Esophagus mucosa (tissue), 1 donor: ENCODE measurements at regions not wholly inside any gene's neighbourhood (a gene's known extent, or its start where the extent isn't known, plus 50 kb on each side); places are given as distances from the start of the nearest gene placed in this dataset.
A peak's percentile ranks its signal among the peaks of the same experiment; 100 is the strongest.
"Not testable (repeated sequence)": the region's sequence is repeated elsewhere in the genome, so short reads cannot be mapped to it uniquely, and the experiment has no call there.

Source experiments
- ATAC-seq: fragments of 200-7000 bp; cut with Tn5 transposase; one replicate; pipeline ENCODE4 v1.9.1; 2020
- donor health status: DM: yes; HTN: yes; CAD: no.

DNA sequence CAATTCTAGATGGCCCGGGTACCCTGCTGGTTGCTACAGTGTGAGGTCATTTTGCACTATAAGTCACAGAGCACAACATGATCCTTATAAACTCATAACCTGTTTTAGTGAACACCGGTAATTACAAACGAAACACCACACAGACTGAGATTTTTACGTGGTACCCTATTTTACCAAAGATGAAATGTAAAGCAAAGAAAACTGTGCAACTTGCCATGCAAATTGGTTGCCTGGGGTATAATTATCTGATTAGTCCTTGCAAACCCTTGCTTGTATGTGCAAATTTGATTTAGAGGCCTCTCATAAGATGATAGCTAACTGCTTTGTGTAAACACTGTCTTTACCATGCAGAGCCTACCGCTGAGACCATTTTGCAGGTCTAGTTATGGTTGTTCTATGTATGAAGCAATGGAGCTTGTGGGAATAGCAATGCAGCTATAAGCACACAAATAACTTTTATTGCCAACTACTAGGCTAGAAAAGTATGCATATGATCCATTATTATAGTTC, 372.1 kb upstream of the FAR2 start:
- ATAC-seq, result no peak

GRCh38 chr12:28777603-28778365, 371.3 kb upstream of the FAR2 start:
- no peak for ATAC-seq

DNA sequence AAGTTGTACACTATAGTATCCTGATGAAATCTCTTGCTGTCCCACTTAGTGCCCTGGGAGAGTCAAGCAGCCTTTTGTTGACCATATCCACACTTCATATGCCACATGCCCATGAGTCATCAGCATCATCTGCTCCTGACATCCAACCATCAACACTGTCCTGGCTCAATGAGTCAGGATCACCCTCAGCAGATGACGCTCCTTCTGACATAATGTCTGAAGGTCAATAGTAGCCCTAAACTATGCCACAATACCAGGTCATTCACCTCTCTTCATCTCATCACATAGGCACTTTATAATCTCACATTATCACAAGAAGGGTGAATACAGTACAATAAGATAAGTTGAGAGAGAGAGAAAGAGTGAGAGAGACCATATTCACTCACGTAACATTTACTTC, 369.0 kb upstream of the FAR2 start:
- peak; percentile 35 for ATAC-seq

DNA sequence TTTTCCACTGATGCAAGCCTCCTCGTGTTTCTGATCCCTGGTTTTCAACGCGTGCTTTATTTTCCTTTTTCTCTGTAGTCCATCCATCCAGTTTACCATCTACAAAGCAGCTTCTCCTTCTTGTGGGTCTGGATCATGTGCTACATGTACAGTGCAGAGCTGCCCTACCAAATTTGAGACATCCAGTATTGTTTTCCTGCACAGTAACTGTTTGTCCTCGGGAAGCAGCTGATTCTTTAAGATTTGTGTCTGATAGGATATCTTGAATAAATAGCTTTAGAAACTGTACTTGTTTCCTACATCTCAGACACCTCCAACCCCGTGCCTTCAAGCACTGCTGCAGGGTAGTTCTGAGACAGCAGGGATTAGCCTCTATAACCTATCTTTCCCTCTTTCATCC, 368.1 kb upstream of the FAR2 start:
- no peak for ATAC-seq

DNA sequence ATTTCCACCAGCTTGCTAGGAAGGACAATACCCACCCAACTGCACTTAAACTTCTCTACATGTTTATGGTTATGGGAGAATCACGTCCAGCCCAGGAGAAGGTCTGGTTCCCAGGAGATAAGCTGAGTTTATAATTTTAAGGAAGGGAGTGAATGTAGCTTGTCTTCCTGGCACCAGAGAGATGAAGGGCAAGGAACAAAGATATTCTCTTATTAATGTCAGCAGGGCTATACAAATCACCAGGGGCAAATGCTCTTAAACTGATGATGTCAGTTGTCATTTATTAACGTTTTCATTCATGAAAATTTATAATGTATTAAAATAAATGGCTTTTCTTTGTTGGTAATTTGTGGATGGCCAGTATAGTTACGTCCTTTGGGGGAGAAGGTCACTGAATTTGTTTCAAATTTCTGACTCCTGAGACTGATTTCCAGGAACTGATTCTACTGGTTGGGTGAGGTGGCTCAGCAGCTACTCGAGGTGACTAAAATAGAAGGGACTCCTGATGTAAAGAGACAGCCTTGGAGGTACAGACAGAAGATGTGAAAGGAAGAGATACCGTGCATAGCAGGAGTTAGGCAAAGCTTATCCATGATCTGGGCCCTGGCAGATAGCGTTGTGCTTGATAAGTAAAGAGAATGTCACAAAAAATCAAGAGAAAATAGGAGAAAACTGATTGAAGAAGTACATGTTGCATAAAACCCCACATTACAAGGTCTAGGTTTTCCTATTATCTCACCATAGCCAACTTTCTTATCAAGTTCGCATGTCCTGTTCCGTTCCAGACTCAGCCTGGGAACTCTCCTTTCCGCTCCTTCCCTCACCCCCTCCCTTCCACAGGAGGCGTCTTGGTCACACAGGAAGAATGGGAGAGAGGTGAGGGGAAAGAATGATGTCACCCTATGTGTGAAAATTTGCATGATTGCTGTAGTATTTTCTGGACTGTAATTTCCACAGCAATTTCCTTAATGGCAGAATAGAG, 367.1 kb upstream of the FAR2 start:
- ATAC-seq, result no peak

GRCh38 chr12:28782812-28783211, 366.3 kb upstream of the FAR2 start:
- ATAC-seq, result no peak

DNA sequence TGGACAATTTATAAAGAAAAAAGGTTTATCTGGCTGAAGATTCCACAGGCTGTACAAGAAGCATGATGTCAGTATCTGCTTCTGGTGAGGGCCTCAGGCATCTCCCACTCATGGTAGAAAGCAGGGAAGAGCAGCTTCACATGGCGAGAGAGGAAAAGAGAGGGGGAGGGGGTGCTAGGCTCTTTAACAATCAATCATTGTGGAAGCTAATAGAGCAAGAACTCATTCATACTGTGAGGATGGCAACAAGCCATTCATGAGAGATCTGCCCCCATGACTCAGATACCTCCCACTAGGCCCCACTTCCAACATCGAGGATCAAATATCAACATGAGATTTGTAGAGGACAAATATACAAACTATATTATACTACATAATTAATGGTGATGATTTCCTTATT, 361.9 kb upstream of the FAR2 start:
- ATAC-seq, result no peak

GRCh38 chr12:28788256-28788655, 360.8 kb upstream of the FAR2 start:
- ATAC-seq, result not testable (repeated sequence)

DNA sequence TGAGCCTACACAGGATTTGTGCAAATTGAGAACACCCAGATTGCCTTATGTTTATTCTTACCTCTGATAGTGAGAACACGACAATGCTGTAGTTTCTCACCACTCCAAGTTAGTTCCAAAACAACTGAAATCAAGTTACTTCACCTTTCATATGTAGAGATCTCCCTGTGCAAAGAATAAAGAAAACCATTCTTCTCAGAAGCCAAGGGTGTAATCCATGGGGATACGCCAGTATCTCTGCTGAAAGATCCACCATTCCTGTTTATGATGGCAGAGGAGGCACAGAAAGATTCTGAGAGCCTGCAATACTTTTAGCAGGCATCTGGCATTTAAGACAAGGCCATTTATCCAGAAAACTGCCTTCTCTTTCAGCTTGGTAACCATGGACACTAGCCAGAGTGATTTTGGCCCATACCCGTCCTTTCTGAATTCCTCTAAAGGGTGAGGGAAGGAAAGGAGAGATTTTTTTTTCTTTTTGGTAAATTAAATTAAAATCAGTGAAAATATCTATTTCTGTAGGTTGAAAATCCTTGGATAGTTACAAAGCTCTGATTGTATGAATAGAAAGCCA, 355.4 kb upstream of the FAR2 start:
- no peak for ATAC-seq

DNA sequence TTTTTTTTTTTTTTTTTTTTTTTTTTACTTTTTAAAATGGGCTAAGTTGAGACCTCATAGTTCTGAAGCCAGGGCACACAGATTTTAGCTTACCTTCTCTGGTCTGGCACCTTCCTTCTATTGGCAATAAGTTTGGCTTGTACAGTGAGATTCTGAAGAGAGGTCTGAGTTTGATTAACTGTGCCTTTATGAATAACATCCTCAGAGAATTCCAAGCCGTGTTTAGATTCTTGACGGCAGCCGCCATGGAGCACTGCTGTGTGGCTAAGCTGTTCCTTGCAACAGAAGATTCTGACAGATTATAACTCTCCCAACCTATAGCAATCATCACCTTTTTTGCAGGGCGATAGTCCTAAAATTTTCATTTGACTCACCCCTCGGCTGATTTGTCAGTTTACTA, 354.9 kb upstream of the FAR2 start:
- no peak for ATAC-seq

DNA sequence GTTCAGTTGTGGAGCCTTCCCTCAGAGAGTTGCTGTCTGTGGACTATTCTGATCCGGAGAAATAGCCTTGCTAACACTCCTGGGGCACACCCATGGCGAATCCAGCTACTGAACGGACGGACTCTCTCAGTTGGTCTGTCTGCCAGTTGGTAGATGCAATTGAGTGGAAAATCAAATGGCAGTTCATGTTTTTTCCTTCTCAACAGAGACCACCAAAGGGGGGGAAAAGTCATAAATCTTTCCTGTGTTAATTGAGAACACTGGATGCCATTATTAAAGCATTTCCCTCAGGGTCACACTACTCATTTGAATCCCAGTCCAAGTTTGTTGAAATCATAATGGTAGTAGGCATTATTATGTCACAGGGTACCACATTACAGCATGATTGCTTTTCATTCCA, 354.3 kb upstream of the FAR2 start:
- ATAC-seq, result no peak

GRCh38 chr12:28795311-28795710, 353.8 kb upstream of the FAR2 start:
- ATAC-seq, result no peak

DNA sequence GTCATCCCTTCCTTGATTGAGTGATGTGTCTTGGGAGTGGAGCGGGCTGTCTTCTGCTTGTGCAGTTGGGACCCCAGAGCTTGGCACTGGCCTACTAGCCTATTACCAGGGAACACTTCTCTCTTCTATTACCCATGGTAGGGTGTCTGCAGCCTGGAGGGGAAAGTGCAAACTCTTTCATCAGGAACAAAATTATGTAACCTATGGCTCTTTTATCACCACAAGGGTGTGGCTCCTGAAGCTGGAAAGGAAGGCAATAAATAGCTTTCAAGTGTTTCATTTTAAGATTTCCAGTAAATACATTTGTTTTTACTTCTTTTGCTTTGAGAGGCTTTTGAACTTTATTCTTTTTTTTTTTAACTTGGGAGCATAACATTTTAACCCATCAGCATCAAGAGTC, 349.7 kb upstream of the FAR2 start:
- ATAC-seq, result no peak

- ATAC-seq, result no peak
Measured at GRCh38 chr12:28800129-28800528, 348.9 kb upstream of the FAR2 start.

DNA sequence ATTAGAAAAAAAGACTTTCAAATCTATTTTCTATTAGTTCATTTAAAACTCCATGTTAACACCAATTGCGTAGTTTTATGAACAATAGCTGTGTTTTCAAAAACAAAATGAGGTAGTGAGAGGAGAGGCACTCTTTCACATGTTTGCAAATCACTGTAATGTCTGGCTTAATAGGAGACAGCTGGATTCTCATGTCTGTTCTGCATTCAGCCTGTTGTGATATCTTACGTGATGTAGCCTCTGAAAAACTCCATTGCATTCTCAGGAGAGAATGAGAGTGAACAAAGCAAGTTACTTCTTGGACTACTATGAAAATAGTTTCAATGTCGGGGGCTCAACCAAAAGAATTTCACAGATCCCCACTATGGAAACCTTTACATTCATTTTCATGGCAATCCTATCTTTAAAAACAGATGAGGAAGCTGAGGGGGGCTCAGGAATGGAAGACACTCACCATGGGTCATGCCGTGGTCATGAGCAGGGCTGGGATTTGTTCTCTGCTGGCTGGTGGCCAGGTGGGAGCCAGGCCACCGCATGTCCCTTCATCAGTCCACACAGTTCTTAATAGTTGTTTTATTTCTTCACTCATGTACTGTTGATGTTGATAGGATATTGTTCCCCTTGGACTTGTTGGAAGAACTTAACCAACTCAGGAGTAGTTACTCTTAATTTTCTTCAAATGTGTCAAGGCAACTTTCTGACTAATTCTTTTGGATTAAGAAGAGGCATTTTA, 346.2 kb upstream of the FAR2 start:
- no peak for ATAC-seq

GRCh38 chr12:28807535-28807934, 341.5 kb upstream of the FAR2 start:
- no peak for ATAC-seq

DNA sequence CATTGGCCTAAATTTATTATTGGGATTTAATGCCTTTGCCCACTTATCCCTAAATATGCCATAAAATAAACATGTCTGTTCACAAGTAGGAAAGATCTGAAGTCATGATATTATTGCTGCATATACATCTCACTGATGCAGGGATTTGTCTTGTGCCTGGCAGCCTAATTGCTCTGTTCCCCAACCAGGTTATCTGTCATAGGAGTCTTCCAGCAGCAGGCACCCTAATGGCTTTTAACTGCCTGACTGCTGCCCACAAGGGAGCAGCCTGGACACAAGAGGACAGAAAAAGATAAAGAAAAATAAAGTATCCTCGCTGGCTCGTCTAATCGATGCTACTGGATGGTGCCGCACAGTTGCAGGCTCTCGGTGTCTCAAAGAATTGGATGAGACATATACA, 337.6 kb upstream of the FAR2 start:
- ATAC-seq, result no peak

DNA sequence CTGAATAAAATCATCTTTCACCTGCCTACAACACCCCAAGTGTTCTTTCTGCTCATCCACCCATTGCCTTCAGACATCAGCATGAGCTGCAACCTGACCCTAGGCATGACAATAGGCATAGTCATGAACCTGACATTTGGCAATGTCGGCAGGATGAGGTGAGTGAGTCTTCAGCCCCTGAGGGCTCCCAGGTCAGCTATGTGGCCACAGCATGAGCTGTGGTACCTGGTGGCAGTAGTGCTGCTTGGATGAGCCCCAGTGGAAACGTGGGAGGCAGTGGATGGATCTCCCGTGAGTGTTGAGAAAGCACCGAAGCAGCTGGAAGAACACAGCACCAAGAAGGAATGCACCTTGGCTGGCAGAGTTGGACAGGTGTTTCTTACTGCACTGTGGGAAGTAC, 334.8 kb upstream of the FAR2 start:
- ATAC-seq, result no peak

DNA sequence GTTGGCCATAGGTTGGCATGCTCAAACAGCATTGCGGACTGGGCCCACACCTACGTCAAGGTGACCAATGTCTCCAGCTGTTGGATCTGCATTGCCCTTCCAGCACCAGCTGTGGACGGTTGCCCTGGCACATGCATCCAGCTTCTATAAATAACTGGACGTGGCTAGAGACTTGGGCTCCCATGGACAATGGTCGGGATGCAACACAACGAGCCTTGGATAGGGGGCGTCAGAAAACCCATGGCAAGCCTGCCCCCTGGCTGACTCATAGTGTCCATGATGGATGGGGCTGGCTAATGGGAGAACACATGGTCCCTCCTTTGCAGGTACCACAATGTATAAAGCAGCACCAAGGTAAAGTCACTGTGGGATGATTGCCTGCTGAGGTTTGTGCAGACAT, 331.6 kb upstream of the FAR2 start:
- ATAC-seq, result no peak

GRCh38 chr12:28824193-28824846, 324.8 kb upstream of the FAR2 start:
- no peak for ATAC-seq

GRCh38 chr12:28824849-28825248, 324.2 kb upstream of the FAR2 start:
- no peak for ATAC-seq

DNA sequence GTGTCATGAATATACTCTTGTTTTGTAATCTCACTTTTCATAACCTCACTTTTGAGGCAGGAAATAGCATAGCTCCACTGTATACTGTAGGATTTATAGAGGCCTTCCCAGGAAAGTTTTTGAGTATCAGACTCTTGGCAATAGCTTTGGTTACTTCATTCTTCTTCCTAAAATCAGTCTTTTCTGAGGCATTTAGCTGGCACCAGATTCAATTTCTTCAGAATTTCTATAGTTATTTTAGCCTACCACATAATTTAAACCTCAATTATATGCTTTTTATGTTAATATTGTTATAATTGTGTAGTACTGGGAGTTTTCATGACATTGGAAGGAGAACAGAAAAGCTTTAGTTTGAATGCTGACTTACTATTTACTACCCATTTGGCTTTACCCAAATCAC, 322.3 kb upstream of the FAR2 start:
- no peak for ATAC-seq
